Erythroblast (primary cell): ENCODE measurements at regions not wholly inside any gene's neighbourhood (a gene's known extent, or its start where the extent isn't known, plus 50 kb on each side); places are given as distances from the start of the nearest gene placed in this dataset.

Experiments
- GATA1 ChIP-seq: IDR thresholded peaks from 2 replicates; pipeline ENCODE4 v1.6.1; 2011; ENCODE audit warnings: low read depth, mild to moderate bottlenecking, control low read depth, low read length, moderate library complexity
- POLR2A ChIP-seq: IDR thresholded peaks from 2 replicates; pipeline ENCODE4 v1.6.1; 2011; ENCODE audit warnings: mild to moderate bottlenecking, low read length

- TF ChIP-seq POLR2A (no peak), GATA1 (no peak)
Observed at GRCh38 chr2:567865-568638, 109.2 kb downstream of the TMEM18 start.
